ENCODE measurements at regions not wholly inside any gene's neighbourhood (a gene's known extent, or its start where the extent isn't known, plus 50 kb on each side); places are given as distances from the start of the nearest gene placed in this dataset.

DNA sequence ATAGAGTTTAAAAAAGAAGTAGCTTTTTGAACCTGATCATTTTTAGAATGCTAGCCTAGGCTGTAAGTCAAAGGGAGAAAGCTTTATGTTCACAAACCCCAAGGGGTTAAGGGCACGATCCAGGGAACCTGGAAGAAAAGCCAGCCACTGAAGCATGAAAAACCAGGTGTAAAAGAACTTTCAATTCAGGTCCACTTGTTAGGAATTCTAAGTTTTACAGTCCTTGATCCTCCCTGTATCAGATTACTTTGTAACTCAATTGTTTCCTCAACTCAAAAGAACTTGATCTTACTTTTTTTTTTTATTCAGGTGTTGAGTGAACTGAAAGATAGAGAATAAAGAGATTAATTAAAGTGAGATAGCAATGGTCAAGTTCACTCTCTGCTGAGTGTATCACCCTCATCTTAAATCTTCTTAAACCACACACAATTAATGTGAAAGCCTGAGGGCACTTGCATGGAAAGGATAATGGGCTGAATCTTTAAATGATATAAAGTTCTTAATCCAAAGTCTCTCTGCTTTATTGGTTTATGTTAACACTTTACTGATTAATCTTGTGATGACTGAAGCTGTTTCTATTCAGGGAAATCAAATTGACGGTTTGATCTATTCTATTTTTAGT, 672.2 kb upstream of the LRRN3 start:
- no peak for TF ChIP-seq POLR2A (IDR thresholded peaks at IDR 0.05; ENCODE audit: low read depth, low read length)
- TF ChIP-seq, protein P1, sequence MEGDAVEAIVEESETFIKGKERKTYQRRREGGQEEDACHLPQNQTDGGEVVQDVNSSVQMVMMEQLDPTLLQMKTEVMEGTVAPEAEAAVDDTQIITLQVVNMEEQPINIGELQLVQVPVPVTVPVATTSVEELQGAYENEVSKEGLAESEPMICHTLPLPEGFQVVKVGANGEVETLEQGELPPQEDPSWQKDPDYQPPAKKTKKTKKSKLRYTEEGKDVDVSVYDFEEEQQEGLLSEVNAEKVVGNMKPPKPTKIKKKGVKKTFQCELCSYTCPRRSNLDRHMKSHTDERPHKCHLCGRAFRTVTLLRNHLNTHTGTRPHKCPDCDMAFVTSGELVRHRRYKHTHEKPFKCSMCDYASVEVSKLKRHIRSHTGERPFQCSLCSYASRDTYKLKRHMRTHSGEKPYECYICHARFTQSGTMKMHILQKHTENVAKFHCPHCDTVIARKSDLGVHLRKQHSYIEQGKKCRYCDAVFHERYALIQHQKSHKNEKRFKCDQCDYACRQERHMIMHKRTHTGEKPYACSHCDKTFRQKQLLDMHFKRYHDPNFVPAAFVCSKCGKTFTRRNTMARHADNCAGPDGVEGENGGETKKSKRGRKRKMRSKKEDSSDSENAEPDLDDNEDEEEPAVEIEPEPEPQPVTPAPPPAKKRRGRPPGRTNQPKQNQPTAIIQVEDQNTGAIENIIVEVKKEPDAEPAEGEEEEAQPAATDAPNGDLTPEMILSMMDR (conservative IDR thresholded peaks at IDR 0.05; ENCODE audit: low read depth, low read length), result no peak
- TF ChIP-seq, protein P2, sequence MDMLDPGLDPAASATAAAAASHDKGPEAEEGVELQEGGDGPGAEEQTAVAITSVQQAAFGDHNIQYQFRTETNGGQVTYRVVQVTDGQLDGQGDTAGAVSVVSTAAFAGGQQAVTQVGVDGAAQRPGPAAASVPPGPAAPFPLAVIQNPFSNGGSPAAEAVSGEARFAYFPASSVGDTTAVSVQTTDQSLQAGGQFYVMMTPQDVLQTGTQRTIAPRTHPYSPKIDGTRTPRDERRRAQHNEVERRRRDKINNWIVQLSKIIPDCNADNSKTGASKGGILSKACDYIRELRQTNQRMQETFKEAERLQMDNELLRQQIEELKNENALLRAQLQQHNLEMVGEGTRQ (IDR thresholded peaks at IDR 0.05; ENCODE audit: low read depth, low read length), result no peak
- TF ChIP-seq MXI1 (IDR thresholded peaks at IDR 0.05; ENCODE audit: borderline replicate concordance, low read depth, low read length), result no peak
- TF ChIP-seq, protein P3, sequence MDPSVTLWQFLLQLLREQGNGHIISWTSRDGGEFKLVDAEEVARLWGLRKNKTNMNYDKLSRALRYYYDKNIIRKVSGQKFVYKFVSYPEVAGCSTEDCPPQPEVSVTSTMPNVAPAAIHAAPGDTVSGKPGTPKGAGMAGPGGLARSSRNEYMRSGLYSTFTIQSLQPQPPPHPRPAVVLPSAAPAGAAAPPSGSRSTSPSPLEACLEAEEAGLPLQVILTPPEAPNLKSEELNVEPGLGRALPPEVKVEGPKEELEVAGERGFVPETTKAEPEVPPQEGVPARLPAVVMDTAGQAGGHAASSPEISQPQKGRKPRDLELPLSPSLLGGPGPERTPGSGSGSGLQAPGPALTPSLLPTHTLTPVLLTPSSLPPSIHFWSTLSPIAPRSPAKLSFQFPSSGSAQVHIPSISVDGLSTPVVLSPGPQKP (IDR thresholded peaks at IDR 0.05; ENCODE audit: borderline replicate concordance, low read depth, low read length), result no peak
- TF ChIP-seq MAZ (IDR thresholded peaks at IDR 0.05; ENCODE audit: borderline replicate concordance, low read depth, low read length), result no peak
- TF ChIP-seq RAD21 (IDR thresholded peaks at IDR 0.05; ENCODE audit: low read length), result no peak
- TF ChIP-seq CEBPB (IDR thresholded peaks at IDR 0.05; ENCODE audit: low read depth, low read length), result no peak
- no peak for TF ChIP-seq FOS (IDR thresholded peaks at IDR 0.05; ENCODE audit: low read depth, low read length)
